NCI-H345 treated with DMSO at 0.1 percent for 48 hours (cell line): ENCODE measurements at regions not wholly inside any gene's neighbourhood (a gene's known extent, or its start where the extent isn't known, plus 50 kb on each side); places are given as distances from the start of the nearest gene placed in this dataset.
"Not testable (repeated sequence)": the region's sequence is repeated elsewhere in the genome, so short reads cannot be mapped to it uniquely, and the experiment has no call there.

Source experiments
- DNase-seq: peaks from one replicate; lab custom pipeline; 2025; ENCODE audit not compliant: unreplicated experiment; lab: John Stamatoyannopoulos, UW

DNA sequence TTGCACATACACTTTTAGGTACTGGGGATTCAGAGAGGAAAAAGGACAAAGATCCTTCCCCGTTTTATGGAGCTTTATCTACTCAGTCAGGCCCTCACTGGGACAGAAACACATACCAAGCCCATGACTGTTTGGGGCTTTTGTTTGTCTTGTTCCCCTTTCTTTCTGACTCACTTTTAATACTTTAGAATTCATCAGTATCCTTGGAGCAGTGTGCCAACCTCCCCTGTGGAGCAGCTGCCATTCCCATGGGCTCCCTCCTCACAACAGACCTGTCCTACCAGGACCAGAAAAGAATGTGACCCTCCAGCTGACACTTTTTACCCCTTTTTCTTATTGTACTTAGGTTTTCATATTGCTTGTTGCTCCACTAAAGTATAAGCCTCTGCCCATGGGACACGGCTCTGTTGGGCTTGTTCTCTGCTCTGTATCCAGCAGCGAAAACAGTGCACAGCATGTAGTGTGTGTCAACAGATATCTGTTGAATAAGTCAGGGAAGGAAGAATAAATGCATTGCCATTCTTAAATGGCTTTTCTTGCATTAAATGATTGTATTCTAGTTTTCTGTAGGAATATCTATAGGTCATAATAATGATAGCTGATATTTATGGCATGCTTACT lies 431.1 kb downstream of the EFNB2 start:
- no peak for DNase-seq

DNA sequence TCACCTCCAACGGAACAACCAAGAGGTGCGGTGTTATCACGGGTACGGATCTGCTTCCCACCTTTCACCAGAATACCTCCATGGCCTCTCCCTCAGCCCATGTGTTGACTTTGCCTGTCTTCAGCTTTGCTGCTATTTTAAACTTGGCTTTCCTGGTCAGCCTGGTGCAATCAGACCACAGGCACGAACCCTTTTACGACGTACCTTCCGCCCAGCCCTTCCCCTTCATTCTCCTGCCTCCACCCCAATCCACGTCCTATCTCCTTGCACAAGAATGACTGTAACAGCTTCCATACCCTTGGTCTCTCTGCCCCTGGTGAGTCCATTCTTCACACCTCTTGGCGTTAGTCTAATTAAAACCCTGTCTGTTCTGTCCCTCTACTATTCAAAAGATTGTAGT lies 431.7 kb downstream of the EFNB2 start:
- DNase-seq, result no peak

DNA sequence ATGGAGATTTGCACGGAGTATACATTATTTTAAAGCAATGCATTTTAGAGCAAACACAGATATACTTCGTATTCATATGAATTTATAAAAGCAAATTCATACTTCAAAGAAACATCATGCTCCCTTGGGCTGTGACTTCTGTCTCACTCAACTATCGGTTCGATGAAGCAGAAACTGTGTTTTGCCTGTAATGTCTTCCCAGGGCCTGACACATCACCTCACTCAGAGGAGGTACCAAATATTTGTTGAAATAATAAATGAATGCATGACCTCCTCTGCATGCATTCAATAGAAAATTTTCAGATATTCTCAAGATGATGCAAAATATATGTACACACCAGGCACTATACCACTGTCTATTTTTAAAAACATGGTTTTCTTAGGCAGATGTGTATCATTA lies 432.7 kb downstream of the EFNB2 start:
- DNase-seq, result no peak

DNA sequence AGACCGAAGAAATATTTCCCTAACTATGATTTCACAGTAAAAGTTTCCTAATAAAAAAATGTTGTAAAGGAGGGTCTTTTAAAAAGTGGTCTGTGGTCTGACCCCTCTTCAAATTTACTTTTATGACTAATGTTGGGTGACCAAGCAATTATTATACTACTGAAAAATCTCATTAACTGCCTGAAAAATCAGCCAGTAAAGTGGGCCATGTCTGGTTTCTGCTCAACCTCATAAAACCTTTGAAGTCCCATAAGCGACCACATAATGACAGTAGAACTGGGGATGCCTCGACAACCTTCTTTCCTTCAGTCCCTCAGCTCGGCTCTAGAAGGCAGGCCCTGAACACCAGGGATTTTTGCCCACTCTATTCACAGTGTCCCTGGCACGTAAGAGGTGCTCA lies 434.3 kb downstream of the EFNB2 start:
- no peak for DNase-seq

DNA sequence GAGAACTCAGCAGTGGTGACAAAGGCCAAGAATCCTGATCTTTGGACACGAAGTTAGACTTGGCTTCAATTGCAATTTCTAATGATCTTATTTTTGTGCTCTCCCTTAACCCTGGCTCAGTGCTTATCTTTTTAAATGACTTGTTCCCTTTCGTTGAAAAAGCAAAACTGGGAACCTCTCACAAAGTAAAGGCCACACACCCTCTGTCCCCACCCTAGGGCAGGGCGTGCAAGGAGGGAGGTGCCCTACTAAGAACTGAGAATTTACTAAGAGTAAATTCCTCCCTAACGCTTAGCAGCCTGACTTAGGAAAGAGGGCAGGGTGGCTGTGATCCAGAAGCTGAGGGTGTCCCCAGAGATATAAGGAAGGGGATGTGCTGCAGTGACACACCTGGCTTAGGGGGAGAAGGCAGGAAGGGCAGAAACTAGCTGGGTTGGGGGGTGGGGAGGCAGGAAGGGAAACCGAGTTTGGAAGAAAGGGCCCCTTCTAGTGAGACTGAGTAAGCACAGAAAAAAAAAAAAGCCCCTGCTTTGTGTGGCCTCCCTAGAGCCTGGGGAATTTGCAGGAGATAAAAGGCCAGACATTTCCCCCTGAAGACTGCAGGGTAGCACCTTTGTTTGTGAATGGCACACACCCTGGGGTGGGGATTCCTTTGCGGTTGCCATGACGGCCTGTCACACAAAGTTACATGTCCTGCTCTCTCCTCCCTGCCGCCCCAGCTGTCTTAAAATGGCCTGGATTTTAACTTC lies 435.1 kb downstream of the EFNB2 start:
- DNase-seq, result no peak

DNA sequence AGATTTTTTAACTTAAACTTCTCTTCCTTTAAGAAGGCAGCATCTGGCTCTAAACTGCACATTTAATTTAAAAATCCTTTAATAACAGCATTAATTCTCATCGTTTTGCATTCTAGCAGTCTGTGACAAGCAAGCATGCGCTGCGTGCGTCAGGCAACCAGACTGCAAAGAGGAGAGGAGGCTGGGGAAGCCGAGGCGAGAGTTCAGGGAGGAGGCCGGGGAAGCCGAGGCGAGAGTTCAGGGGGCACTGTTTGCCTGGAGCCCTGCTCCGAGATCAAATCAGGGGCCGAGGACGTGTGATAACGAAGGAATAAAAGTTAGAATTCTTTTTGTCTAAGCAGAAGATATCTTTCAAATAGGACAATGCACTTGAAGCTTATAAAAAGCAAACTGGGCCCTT lies 435.7 kb downstream of the EFNB2 start:
- no peak for DNase-seq

DNA sequence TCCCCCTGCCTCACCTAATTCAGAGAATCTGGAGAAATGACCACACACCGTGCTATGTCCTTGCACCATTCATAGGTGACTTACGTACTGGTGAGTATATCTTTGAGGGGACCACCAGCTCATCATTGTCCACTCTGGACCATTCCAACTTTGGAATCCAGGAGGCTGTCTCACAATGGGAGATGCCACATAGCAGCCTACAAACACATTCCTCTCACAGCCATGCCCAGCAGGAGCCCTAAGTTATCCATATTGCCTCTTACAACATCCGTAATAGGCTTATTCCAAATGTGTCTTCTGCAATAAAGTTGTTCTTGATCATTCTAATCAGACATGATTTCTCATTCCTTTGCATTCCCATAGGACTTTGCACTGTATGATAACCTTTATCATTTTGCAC lies 436.7 kb downstream of the EFNB2 start:
- DNase-seq, result no peak

DNA sequence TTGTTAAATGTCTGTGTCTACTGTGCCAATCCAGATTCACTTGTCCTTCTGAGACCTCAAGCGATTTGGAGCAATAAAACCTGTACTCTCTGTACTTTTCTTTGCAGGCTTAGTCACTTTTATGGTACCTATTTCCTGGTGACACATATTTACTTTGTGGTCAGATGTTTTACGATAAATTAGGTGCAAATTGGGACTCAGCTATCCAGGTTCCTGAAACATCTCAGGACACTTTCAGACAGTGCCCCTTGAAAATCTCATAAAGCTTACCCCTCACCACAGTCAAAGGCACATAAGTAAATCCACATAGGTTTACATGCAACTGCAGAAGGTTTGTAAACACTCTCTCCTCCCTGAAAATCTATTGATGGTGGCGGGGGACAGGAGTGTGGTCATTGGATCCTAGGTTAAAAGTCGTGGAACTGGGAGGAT lies 438.8 kb downstream of the EFNB2 start:
- no peak for DNase-seq

DNA sequence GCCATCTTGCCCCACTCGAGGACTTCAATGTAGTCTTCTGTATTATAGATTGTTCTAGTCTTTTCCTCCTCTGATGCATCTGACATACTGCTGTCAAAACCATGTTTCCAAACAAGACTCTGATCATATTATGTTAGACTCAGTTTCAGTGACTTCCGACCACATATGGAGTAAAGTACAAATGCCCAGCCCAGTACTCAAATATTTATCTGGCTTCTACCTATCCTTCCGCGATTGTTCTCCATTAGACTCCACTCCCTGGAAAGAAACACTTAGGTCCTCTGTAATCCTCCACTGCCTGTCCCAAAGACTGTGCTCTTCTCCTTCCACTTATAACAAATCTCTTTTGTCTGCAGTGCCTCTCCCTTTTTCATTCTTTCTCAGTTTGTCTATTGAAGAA lies 439.5 kb downstream of the EFNB2 start:
- no peak for DNase-seq

DNA sequence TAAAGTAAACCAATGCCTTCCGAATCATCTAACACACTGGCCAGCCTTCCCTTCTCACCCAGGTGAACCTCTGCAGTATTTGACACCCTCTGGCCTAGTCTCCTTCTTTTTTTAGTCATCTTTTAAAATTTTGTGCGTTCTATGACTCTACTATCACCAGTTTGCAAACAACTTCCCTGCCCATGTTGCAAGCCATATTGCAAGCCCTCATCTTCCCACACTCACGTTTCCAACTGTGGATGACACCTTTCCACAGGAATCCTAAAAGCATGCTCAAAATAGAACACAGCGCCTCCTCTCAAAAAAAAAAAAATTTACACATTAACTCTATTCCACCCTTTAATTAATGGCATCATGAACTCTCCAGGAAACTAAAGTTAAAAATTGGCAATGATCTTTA lies 440.1 kb downstream of the EFNB2 start:
- DNase-seq, result no peak

DNA sequence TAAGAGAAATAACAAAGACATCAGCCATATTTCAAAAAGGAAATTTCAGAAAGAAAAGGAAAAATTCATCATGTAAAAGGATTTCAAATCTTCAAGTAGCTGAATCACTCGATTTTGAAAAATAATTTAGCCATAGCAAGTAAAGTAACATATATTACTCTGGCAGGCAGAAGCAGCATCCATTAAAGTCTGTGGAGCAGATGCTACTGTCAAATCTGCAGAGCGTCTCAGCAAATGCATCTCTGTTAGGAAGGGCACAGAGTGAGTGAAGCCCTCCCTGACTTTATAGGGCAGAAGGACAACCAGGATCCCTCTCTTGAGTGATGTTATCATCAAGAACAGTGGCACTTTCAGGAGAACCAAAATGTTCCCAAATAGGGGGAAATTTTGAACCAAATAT lies 445.5 kb downstream of the EFNB2 start:
- DNase-seq, result no peak

DNA sequence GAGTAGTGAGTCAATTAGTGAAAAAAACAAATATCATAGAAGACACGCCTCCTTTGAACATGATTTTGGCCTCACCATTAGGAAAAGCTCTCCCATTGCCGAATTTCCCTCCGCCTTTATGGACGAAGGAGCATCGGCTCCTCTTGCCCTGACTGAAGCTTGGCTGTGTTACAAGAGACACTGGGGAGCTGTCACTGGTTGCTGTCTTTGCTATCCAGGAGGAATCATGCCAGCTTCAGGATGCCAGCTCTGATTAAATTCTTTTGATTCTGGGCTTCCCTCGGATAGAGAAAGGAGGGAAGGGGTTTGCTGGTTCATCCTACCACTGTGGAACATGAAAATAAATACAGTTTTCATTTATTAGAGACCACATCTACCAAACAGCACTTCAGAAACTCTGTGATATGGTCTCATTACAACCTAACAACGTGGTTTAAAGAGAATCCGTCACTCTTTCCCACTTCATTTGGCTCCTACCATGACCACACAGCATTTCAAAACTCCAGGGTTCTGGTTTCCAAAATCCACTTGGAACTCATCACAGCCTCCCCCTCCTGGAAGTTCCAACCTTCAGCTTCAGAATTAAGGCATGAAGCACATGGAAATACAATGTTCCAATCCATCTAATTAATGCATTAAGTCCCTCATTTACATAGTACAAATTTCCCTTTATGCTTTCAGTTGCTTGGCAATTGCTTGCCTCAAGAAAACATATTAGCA lies 446.0 kb downstream of the EFNB2 start:
- no peak for DNase-seq

DNA sequence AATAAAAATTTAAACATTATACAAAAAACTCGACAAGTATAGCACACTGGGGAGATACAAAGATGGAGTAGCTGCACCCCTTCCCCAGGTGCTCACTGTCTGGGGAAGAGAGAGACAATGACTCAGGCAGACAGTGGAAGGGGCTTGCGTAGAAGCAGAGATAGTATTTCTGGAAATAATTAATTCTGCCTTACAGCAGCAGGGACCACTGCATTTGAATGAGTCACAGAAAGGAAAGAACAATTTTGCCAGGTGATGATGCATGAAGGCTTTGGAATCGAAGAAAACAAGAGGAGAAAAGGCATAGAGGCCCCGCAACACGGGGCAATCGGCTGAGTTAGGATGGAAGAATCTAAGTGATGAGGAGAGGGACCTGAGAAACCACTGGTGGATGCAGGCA lies 447.4 kb downstream of the EFNB2 start:
- DNase-seq, result no peak

DNA sequence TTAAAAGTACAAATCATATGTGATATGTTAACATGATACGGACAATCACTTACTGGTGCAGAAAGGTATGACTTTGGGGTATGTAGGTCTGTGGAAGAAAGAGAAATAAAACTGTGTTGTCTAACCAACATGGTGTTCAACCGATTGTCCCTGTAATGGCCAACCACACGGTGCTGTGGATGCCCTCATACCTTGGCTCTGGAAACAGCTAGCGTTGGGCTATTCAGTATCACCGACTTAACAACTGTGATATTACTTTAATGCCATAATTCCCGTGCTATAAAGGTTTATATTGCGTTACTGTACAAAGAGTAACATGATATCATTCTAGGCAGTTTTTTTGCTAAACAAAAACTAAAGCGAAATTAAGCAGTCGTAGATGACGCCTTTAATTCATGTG lies 448.3 kb downstream of the EFNB2 start:
- DNase-seq, result no peak

DNA sequence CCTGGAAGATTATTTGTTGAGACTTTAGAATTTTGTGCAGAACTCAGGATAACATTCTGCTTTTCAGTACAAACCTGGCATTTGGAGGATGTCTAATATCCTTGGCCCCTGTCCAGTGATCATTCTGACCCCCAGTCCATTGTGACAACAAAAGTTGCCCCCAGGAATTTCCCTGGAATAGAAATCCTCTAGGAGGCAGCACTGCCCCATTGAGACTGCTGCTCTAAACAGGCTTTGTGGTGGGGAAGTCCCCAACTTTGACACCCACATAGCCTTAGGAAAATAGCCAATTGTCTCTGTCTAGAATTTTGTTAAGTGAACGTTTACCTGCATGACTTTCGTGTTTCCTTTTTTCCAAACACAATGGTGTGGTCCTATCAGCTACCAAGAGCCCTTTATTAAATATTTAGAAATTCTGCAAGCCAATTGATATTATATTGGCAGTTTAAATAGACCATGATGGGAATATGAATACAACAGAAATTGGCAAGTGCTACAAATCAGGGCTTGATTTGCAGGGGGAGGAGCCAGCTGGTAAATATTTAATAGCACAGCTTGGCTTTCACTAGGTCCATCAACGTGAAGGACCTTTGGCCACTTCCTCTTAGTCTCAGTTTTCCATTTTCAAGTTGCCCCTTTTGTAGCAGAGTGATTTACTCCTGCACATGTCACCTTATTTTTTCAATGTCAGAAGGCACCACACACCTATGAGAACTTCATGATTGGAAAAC lies 451.7 kb downstream of the EFNB2 start:
- no peak for DNase-seq

DNA sequence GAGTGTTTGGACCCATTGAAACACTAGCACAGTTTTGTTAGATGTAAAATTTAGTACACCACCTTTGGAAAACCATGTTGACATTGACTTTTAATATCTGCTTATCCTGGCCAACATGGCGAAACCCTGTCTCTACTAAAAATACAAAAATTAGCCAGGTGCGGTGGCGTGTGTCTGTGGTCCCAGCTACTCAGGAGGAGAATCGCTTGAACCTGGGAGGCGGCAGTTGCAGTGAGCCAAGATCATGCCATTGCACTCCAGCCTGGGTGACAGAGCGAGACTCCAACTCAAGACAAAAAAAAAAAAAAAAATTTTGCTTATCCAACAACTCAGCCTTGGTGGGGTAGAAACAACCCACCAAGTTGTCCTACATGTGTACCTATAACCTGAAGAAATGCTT lies 454.2 kb downstream of the EFNB2 start:
- DNase-seq, result not testable (repeated sequence)

DNA sequence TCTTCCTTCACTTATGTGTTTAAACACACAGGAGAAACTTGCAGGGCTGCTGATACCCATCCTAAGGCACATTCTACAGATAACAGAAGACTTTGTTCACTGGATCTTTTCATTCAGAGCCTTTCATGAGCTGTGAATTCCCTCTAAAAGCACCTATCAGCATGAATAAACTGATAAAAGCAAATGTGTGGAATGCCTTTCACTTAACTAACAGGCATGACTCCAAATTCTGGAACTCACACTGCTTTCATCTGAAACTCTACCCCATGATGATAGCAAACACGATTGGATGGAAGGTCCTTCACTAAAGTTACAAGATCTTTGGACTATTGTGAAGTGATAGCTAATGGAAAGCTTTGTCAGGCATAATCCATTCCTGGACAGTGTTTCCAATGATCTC lies 457.3 kb downstream of the EFNB2 start:
- DNase-seq, result no peak

DNA sequence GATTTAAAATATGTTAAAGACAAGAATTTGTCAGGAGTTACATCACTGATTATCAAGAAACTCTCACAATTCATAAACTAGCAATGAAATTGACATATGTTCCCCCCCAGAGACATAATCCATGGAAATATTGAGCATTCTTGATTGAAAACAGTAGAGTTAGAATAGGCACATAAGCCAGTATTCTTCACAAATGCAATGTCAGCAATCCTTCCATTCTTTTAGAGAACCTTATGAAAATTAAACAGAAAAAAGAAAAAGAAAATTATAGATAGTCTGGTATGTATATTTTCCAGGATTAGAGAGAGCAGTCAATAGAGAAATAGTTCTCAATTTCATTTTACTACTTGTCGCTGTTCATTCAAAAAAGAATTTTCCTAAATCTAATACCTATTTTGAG lies 458.4 kb downstream of the EFNB2 start:
- no peak for DNase-seq

DNA sequence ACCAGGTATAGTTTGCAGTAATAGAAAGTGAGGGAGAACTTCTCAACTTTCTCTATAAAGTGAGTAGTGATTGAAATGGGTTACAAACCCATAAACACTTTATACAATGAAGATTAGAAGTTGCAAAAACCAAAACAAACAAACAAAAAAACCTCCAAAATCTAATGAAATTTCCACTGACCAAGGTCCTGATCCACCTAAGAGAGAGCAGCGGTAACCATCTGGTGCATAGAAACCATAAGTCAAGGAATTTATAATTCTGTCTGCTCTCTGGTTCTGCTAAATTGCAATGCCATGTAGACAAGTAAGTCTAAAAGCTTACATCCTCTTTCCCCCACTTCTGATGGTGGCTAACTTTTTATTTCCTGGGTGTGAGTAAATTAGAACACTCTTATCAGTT lies 463.4 kb downstream of the EFNB2 start:
- no peak for DNase-seq

DNA sequence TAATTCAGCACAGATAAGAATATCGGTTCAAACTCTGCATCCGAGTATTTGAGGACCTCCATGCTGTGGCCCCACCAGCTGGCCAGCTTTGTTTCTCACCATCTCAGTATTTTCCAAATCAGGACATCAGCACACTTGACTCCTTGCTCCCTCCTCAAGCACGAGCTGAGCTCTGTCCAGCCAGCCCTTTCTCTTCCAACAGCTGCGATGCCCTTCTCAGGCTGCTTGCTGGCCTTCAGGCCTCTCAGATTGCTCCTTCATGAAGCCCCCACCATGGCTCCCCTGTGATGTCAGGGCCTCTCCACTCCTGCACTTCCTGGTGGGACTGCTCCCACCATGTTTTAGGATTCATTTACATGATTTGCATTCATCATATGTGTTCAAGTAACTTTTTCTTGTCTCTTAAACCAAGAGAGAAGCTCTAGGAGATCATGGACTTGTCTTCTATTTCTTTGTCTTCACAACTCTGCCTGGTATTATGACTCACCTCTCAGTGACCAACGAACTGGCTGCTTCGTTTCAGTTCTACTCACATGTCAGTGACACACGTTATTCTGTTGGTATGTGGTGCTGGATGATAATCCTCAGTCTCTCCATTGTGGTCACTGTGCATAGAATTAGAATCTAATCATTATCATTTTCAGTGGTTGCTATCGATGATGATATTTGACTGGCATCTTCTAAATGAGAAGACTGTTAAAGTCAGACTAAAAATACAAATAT lies 471.7 kb downstream of the EFNB2 start:
- DNase-seq, result no peak

DNA sequence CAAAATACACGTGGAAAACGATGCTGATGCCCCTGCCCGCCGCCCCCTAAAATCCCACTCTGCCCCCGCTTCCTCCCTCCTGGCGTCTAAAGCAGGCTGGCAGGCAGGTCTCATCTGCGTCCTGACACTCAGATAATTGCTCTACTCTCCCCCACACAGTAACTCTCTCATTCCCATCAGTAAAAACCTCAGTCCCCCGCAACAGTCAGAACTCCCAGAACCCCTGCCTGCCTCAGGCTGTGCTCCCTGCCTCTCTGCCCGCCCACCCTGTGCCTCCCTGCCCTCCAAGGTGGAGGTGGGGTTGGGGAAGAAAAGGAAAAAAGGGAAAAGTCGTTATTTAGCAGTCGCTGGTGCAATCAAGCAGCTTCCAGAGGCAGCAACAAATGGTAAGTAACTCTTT lies 473.7 kb downstream of the EFNB2 start:
- DNase-seq, result no peak
